Globus pallidus (tissue), 1 donor: ENCODE measurements at regions not wholly inside any gene's neighbourhood (a gene's known extent, or its start where the extent isn't known, plus 50 kb on each side); places are given as distances from the start of the nearest gene placed in this dataset.
"Not testable (repeated sequence)": the region's sequence is repeated elsewhere in the genome, so short reads cannot be mapped to it uniquely, and the experiment has no call there.

Experiments used
- DNase-seq: peaks from one replicate; pipeline ENCODE4 v3.0.0-alpha.2; 2015; ENCODE audit warnings: low spot score

GRCh38 chr12:42716491-42716891, 126.9 kb upstream of the PRICKLE1 start:
- DNase-seq = no peak

- DNase-seq = not testable (repeated sequence)
Observed at GRCh38 chr12:42713566-42713965, 124.0 kb upstream of the PRICKLE1 start.

DNA sequence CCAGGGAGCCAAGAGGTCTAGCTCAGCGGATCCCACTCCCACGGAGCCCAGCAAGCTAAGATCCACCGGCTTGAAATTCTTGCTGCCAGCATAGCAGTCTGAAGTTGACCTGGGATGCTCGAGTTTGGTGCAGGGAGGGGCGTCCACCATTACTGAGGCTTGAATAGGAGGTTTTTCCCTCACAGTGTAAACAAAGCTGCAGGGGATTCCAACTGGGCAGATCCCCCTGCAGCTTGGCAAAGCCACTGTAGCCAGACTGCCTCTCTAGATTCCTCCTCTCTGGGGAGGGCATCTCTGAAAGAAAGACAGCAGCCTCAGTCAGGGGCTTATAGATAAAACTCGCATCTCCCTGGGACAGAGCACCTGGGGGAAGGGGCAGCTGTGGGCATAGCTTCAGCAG, 118.8 kb upstream of the PRICKLE1 start:
- DNase-seq = not testable (repeated sequence)

DNA sequence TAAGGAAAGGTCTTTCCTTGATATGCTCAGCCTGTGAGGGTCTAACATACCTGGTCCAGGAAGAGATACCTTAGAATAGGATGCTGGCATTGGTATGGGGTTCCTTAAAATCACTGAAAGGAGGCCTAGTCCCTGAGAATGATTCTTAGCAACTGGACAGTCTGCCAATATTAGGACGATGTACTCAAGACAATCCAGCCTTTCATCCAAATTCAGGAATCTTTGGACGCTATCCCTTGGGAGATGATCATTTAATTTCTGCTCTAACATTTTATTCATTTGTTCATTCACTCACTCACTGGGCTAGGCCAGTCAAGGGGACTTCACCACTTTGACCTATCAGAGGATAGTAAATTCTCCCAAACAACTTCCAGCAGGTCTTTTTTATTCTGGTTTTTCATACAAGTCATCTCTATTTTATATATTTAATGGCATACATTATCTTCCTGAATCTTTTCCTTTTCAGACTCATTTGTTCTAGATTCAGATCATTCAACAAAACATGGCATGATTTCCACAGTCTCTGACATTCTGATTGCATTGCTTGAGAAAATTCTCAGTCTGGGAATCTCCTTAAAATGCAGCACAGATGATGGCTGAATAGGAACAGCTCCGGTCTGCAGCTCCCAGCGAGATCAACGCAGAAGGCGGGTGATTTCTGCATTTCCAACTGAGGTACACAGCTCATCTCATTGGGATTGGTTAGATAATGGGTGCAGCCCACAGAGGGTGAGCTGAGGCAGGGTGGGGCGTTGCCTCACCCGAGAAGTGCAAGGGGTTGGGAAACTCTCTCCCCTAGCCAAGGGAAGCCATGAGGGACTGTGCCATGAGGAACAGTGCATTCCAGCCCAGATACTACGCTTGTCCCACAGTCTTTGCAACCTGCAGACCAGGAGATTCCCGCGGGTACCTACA, 118.0 kb upstream of the PRICKLE1 start:
- no peak for DNase-seq

DNA sequence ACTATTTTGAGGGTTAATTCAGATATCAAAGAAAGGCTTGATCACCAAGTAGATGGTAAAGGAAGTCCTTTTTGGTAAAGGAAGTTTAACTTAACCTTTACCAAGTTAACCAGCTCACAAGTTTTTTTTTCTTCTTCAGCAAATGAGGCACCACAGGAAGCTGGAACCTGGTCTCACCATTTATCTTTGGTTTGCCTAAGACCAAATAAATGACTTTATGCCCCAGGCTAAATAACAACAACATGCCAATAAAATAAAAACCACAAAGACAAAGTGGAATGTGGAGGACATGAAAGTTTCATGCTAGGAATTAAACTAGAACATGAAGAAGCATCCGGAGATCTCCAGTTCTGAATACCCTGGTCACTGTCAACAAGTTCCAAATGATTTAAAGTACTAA, 116.8 kb upstream of the PRICKLE1 start:
- no peak for DNase-seq

GRCh38 chr12:42705863-42706262, 116.3 kb upstream of the PRICKLE1 start:
- peak; percentile 11 for DNase-seq

- DNase-seq = no peak
Observed at GRCh38 chr12:42704810-42705401, 115.4 kb upstream of the PRICKLE1 start.

DNA sequence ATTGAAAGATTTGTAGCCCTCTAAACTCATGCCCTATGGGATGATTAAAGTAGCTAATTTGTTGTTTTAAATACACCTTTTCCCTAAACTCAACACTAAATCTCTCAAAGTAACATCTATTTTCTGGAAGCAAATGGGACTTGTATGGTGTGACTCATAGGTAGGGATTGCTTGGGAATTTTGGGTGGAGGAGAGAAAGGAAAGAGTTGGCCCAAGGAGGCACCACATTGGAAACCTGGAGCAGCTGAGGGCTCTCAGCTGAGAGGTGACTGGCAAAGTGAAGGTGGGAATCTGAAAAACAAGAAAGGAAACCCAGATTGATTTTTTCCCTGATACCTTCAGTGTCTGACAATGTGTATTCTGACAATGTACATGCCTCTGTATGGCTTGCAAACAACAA, 114.8 kb upstream of the PRICKLE1 start:
- DNase-seq = no peak

DNA sequence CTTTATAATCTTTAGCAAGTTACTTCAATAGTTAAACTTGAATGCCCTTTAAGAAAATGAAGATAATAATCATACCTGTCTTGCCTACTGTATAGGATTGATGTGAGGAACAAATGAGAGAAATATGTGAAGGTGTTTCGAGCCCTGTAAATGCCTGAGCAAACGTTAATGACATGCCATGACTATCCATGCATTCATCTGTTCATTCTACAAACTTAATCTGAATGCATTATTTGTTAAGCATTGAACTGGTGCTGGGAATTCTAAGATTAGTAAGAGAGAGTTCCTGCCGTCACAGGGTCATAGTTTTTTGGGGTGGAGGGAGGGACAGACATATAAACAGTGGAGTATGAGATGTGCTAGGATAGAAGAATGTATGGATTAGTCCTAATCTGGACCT, 111.5 kb upstream of the PRICKLE1 start:
- no peak for DNase-seq

- no peak for DNase-seq
Observed at GRCh38 chr12:42698213-42698612, 108.7 kb upstream of the PRICKLE1 start.

DNA sequence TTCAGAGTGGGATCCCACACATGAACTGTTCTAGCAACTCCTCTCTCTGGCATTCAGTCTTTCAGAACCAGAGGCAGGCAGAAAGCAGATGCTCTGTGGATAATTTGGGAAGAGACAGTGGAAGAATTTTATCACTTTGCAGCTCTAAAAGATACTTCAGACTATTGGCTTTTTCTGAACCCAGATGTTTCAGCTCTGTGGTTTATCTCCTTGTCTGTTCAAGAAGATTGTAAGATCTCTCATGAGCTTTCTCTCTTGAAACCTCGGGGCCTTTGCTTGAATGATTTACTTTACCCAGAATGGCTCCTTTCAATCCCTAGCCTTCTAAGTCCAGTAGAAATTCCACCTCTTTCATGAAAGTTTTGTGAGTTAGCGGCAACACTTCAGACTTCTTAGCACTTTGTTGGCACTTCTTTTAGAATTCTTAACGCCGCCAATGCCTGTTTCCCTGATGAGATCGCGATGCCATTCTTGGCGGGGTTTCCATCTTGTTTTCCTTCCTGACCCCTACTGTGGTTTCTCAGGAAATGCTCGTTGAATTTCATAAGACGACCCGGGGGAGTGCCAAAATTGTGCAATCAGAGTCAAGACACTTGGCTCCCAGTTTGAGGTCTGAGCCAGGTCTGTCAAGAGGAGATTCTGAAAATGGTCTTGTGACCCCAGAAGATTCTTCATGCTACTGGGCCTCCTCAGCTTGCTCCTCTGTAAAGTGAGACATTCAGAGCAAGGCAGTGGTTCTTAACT, 107.0 kb upstream of the PRICKLE1 start:
- no peak for DNase-seq

GRCh38 chr12:42695490-42695995, 106.0 kb upstream of the PRICKLE1 start:
- no peak for DNase-seq

DNA sequence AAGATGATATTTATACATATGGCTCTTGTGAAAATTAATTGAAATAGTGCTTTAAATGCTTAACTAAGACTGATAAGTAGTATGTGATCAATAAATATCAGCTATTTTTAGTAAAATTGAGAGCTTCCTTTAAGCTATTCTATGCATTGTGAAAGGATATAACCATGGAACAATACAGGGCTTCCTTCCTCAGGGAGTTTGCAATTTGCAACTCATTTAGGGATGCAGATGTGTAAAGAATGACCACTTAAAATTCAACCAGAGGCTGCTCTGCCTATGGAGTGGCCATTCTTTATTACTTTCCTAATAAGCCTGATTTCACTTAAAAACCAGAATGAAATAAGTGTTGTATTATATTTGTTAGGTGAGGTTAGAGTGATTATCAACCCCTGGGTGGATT, 103.2 kb upstream of the PRICKLE1 start:
- DNase-seq = no peak

GRCh38 chr12:42691991-42692557, 102.5 kb upstream of the PRICKLE1 start:
- DNase-seq = no peak

- DNase-seq = no peak
Observed at GRCh38 chr12:42690264-42690663, 100.7 kb upstream of the PRICKLE1 start.

- DNase-seq = no peak
Observed at GRCh38 chr12:42689699-42690098, 100.2 kb upstream of the PRICKLE1 start.

DNA sequence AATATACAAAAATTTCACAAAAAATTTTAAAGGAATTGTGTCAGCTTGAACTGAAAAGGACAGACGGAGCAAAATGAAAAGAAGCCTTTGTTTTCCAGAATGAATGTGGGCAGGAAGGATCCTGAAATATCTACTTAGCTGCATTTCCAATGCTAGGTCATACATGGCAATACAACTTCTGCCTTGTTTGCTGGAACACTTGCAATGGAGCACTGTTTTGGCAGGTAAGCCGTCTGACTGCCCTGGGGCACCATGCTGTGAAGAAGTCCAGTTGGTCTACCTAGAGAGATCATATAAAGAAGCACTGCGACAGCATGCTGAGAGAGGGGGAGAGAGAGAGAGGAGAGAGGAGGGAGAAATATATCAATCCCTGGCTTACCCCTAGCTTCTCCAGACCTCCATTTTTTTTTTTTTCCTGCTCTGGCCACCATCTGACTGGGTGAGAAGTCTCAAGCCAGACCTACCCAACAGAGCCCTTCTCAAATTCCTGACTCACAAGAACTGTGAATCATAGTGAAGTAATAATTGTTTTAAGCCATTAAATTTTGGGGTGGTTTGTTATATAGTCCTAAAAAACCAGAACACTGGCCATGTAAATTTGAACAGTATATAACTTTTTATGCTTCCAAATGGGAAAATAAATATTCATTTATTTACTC, 97.1 kb upstream of the PRICKLE1 start:
- DNase-seq = no peak

GRCh38 chr12:42684802-42685071, 95.2 kb upstream of the PRICKLE1 start:
- DNase-seq = no peak

- DNase-seq = no peak
Observed at GRCh38 chr12:42683933-42684801, 94.6 kb upstream of the PRICKLE1 start.

GRCh38 chr12:42683266-42683665, 93.7 kb upstream of the PRICKLE1 start:
- DNase-seq = no peak

- DNase-seq = no peak
Observed at GRCh38 chr12:42679466-42679865, 89.9 kb upstream of the PRICKLE1 start.
